HUES6 (cell line): ENCODE measurements at regions not wholly inside any gene's neighbourhood (a gene's known extent, or its start where the extent isn't known, plus 50 kb on each side); places are given as distances from the start of the nearest gene placed in this dataset.

ENCODE experiments used
- H3K27ac ChIP-seq: 2 replicates; pipeline ENCODE4 v1.7.0; 2013; ENCODE audit warnings: low read depth, mild to moderate bottlenecking, low read length, inconsistent platforms
- H3K27me3 ChIP-seq: 2 replicates; pipeline ENCODE4 v1.6.1; 2013; ENCODE audit warnings: low read length; ENCODE audit not compliant: control insufficient read depth, insufficient read depth
- H3K36me3 ChIP-seq: 2 replicates; pipeline ENCODE4 v1.6.1; 2013; ENCODE audit warnings: low read length; ENCODE audit not compliant: control insufficient read depth, insufficient read depth
- H3K4me1 ChIP-seq: 2 replicates; pipeline ENCODE4 v1.6.1; 2013; ENCODE audit warnings: low read length; ENCODE audit not compliant: control insufficient read depth, insufficient read depth
- H3K4me3 ChIP-seq: 2 replicates; pipeline ENCODE4 v1.5.1; 2013; ENCODE audit warnings: low read depth, low read length
- H3K9ac ChIP-seq: one replicate; pipeline ENCODE4 v1.6.1; 2013; ENCODE audit warnings: mild to moderate bottlenecking, low read length
- H3K9me3 ChIP-seq: 2 replicates; pipeline ENCODE4 v1.6.1; 2013; ENCODE audit warnings: low read depth, low read length; ENCODE audit not compliant: control insufficient read depth, insufficient read depth

- Histone ChIP-seq H3K9me3 (no peaks in the 10 kb centered on the region; the same call in 1 of the 2 replicates), H3K4me1 (no peaks in the 10 kb centered on the region), H3K27ac (no peak overlapping the region), H3K36me3 (no peaks in the 10 kb centered on the region), H3K27me3 (no peaks in the 10 kb centered on the region), H3K4me3 (no peak overlapping the region), H3K9ac (no peak overlapping the region)
Measured at GRCh38 chr3:28758115-28758514, 409.5 kb upstream of the AZI2 start.

GRCh38 chr3:28761375-28761774 lies 412.8 kb upstream of the AZI2 start:
- Histone ChIP-seq H3K4me1 (peaks cover 6% of the 10 kb centered on the region; the same call in 1 of the 2 replicates), H3K9ac (no peak overlapping the region), H3K27me3 (no peaks in the 10 kb centered on the region), H3K9me3 (no peaks in the 10 kb centered on the region), H3K27ac (no peak overlapping the region), H3K36me3 (no peaks in the 10 kb centered on the region), H3K4me3 (no peak overlapping the region)

GRCh38 chr3:28765194-28765593 lies 416.6 kb upstream of the AZI2 start:
- no peaks in the 10 kb centered on the region for H3K9me3 ChIP-seq
- no peaks in the 10 kb centered on the region for H3K27me3 ChIP-seq
- H3K27ac ChIP-seq: no peak overlapping the region
- no peaks in the 10 kb centered on the region for H3K36me3 ChIP-seq
- peaks cover 6% of the 10 kb centered on the region; the same call in 1 of the 2 replicates for H3K4me1 ChIP-seq
- H3K9ac ChIP-seq: no peak overlapping the region
- H3K4me3 ChIP-seq: no peak overlapping the region

- H3K4me3 ChIP-seq: no peak overlapping the region
Measured at GRCh38 chr3:28768439-28768838, 419.8 kb upstream of the AZI2 start.

GRCh38 chr3:28777806-28778475 lies 429.3 kb upstream of the AZI2 start:
- no peak overlapping the region for H3K9ac ChIP-seq
- H3K4me1 ChIP-seq: no peaks in the 10 kb centered on the region
- no peaks in the 10 kb centered on the region for H3K27me3 ChIP-seq
- H3K4me3 ChIP-seq: no peak overlapping the region
- H3K9me3 ChIP-seq: peaks cover 5% of the 10 kb centered on the region; the same call in 1 of the 2 replicates
- no peaks in the 10 kb centered on the region for H3K36me3 ChIP-seq
- H3K27ac ChIP-seq: no peak overlapping the region

More at GRCh38 chr3:28768439-28768838, 419.8 kb upstream of the AZI2 start:
- Histone ChIP-seq H3K27me3 (no peaks in the 10 kb centered on the region), H3K27ac (no peak overlapping the region), H3K36me3 (no peaks in the 10 kb centered on the region), H3K9ac (no peak overlapping the region), H3K4me1 (peaks cover 6% of the 10 kb centered on the region; the same call in 1 of the 2 replicates), H3K9me3 (peaks cover 26% of the 10 kb centered on the region)

- Histone ChIP-seq H3K9me3 (no peaks in the 10 kb centered on the region), H3K4me3 (no peak overlapping the region), H3K9ac (no peak overlapping the region), H3K36me3 (no peaks in the 10 kb centered on the region), H3K27me3 (no peaks in the 10 kb centered on the region), H3K27ac (no peak overlapping the region), H3K4me1 (no peaks in the 10 kb centered on the region)
Measured at GRCh38 chr3:28780480-28780879, 431.9 kb upstream of the AZI2 start.

GRCh38 chr3:28781053-28781452 lies 432.4 kb upstream of the AZI2 start:
- Histone ChIP-seq H3K27ac (no peak overlapping the region), H3K4me3 (no peak overlapping the region), H3K36me3 (no peaks in the 10 kb centered on the region), H3K27me3 (no peaks in the 10 kb centered on the region), H3K9ac (no peak overlapping the region), H3K4me1 (no peaks in the 10 kb centered on the region), H3K9me3 (no peaks in the 10 kb centered on the region)

- Histone ChIP-seq H3K4me3 (no peak overlapping the region), H3K4me1 (0 out of 2 replicates have a peak, but pooled peaks cover 1% of the 10 kb centered on the region), H3K27ac (no peak overlapping the region), H3K9ac (no peak overlapping the region), H3K9me3 (no peaks in the 10 kb centered on the region), H3K36me3 (no peaks in the 10 kb centered on the region), H3K27me3 (no peaks in the 10 kb centered on the region)
Measured at GRCh38 chr3:28786446-28786845, 437.8 kb upstream of the AZI2 start.

GRCh38 chr3:28788571-28788970 lies 439.9 kb upstream of the AZI2 start:
- Histone ChIP-seq H3K9ac (no peak overlapping the region), H3K27me3 (no peaks in the 10 kb centered on the region), H3K4me3 (no peak overlapping the region), H3K27ac (no peak overlapping the region), H3K9me3 (no peaks in the 10 kb centered on the region), H3K4me1 (0 out of 2 replicates have a peak, but pooled peaks cover 7% of the 10 kb centered on the region), H3K36me3 (no peaks in the 10 kb centered on the region)

- no peaks in the 10 kb centered on the region for H3K9me3 ChIP-seq
- H3K9ac ChIP-seq: no peak overlapping the region
- H3K27me3 ChIP-seq: no peaks in the 10 kb centered on the region
- H3K4me3 ChIP-seq: no peak overlapping the region
- H3K27ac ChIP-seq: no peak overlapping the region
- no peaks in the 10 kb centered on the region for H3K36me3 ChIP-seq
- H3K4me1 ChIP-seq: 0 out of 2 replicates have a peak, but pooled peaks cover 7% of the 10 kb centered on the region
Measured at GRCh38 chr3:28791713-28792255, 443.2 kb upstream of the AZI2 start.

- 0 out of 2 replicates have a peak, but pooled peaks cover 7% of the 10 kb centered on the region for H3K4me1 ChIP-seq
- H3K36me3 ChIP-seq: no peaks in the 10 kb centered on the region
- H3K9ac ChIP-seq: no peak overlapping the region
- H3K9me3 ChIP-seq: no peaks in the 10 kb centered on the region
- no peak overlapping the region for H3K4me3 ChIP-seq
- H3K27ac ChIP-seq: no peak overlapping the region
- H3K27me3 ChIP-seq: no peaks in the 10 kb centered on the region
Measured at GRCh38 chr3:28792604-28793003, 444.0 kb upstream of the AZI2 start.
